ENCODE measurements at regions not wholly inside any gene's neighbourhood (a gene's known extent, or its start where the extent isn't known, plus 50 kb on each side); places are given as distances from the start of the nearest gene placed in this dataset.

GRCh38 chr5:81914696-81915095, 57.1 kb upstream of the ATG10 start:
- DNase-seq (ENCODE audit: low read depth, low spot score): no peak

DNA sequence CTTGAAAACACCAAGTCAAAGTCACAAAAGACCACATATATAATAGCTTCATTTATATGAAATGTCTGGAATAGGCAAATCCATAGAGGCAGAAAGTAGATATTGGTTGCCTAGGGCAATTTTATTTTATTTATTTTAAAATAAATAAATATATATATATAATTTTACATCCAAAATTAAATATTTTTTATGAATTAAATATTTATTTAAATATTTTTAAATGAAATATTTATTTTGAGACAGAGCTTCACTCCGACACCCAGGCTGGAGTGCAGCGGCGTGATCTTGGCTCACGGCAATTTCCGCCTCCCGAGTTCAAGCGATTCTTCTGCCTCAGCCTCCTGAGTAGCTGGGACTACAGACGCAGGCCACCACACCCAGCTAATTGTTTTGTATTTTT, 58.9 kb upstream of the ATG10 start:
- DNase-seq (ENCODE audit: low read depth, low spot score): no peak

- no peak for DNase-seq (ENCODE audit: low read depth, low spot score)
Measured at GRCh38 chr5:81909677-81910076, 62.1 kb upstream of the ATG10 start.

- no peak for DNase-seq (ENCODE audit: low read depth, low spot score)
Measured at GRCh38 chr5:81908771-81909170, 63.1 kb upstream of the ATG10 start.

DNA sequence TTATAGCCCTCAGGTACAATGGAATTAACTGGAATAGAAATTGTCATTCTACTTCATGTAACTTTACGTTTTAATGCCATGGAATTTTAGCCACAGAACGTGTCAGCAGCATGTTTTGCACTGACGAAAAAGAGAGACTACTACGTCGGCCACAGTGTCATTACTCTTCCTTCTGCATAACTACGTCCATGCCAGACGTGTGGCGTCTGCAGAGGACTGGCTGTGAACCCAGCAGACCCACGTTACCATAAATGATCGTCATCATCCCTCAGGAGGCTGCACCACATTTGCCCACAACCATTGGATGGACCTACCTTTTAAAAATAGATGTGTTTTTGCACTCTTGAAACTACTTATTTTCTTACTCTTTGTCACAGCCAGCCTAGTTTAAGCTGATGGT, 63.8 kb upstream of the ATG10 start:
- DNase-seq (ENCODE audit: low read depth, low spot score): no peak

DNA sequence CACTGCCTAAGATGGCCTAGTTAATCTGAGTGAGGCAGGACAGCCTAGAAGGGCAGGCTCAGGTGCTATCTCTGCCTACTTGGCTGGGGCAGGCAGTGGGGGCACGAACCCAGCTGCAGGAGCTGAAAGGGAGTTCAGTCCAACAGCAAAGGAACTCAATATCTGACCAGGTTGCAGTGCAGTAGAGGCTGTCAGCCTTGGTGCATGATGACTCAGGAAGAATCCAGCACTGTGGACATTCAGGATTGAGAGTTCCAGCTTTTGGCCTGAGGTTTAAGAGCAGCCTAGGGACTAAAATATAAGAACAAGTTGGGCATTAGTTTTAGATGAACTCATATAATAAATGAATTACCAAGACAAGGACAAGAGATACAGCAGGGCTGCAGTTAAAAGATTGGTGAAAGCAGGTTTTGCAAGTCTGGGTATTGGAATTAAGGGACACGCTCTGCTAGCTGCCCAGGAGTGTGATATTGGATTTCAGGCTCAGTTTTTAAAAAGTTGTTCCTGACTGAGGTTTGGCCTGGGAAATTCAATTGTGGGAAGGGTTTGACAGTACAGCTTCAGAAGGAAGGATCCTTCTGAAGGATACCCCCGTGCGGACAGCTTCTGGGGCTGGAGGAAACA, 64.7 kb upstream of the ATG10 start:
- DNase-seq (ENCODE audit: low read depth, low spot score): no peak

DNA sequence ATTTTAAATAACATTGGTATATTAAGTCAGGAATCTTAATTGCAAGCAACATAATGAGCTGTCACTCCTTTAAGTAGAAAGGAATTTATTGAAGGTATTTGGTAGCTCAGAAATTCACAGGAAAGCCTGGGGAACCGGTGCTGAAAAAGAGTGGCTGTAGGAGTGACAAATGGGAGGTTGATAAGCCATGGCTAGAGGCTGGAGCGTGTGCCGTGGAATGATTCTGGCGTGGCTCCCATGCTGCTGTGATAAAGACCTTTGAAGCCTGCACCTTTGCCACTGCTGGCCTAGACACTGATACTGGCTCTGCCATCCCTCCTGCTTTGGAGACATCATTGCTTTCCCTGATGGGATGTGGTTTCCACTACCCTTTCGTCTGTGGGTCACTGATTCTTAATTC, 65.7 kb upstream of the ATG10 start:
- DNase-seq (ENCODE audit: low read depth, low spot score): no peak

DNA sequence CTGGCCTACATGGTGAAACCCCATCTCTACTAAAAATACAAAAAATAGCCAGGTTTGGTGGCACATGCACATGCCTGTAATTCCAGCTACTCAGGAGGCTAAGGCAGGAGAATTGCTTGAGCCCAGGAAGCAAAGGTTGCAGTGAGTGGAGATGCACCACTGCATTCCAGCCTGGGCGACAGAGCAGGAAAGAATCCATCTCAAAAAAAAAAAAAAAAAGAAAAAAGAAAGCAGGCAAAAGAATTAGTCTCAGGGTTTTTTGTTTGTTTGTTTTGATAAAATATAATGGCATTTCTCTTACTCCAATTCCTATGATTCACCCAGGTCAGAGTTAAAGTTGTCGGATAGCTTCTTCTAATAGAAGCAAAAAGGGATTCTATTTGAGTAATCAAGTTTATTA, 67.0 kb upstream of the ATG10 start:
- no peak for DNase-seq (ENCODE audit: low read depth, low spot score)

DNA sequence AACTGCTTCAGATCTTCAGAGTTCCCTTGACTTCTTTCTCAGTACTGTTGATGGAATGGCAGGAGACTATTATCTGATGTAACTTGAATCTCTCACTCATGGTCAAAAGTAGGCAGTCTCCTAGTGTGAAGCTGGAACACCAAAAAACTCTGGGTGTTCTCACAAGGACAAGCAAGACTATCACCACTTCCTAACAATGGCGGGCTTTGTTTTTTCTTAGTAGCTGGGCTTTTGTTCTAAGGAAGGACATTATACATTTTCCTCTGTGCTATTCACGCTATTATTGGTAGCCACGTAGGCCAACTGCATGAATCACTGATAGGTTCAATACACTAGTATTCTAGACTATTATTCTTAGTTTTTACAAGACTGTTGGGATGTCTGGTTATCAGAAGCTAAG, 67.7 kb upstream of the ATG10 start:
- no peak for DNase-seq (ENCODE audit: low read depth, low spot score)

DNA sequence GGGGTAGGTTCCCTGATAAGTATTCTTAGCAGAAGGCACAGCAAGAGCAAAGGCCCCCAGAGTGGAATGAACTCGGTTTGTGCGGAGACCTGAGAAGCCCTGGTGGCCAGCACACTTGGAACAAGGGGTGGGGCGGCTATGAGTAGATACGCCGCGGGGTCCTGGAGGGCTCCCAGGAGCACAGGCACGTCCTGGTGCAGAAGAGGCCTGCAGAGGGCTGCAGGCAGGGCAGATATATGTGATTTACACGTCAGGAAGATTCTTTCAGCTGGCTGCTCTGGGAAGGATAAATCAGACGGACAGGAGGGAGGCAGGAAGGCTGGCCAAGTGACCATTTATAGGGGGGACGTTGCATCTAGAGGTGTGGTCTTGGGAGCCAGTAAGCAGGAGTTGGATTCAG, 70.2 kb upstream of the ATG10 start:
- no peak for DNase-seq (ENCODE audit: low read depth, low spot score)

- DNase-seq (ENCODE audit: low read depth, low spot score): no peak
Measured at GRCh38 chr5:81899123-81899522, 72.7 kb upstream of the ATG10 start.

DNA sequence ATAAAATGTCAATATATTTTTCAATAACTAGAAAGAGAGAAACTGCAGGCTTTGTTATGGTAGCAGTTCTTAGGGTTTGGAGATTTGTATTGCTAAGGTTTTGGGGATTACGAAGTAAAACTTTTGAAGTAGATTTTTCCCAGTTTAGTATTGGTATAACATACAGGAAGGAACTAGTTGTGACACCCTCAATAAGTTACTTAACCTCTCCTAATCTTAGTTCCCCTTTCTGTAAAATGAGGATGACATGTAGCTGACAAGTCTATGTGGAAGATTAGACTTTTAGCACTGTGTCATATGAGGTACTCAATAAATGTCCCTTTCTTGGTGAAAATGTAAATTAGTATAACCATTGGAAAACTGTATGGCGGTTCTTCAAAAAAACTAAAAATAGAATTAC, 73.4 kb upstream of the ATG10 start:
- no peak for DNase-seq (ENCODE audit: low read depth, low spot score)

DNA sequence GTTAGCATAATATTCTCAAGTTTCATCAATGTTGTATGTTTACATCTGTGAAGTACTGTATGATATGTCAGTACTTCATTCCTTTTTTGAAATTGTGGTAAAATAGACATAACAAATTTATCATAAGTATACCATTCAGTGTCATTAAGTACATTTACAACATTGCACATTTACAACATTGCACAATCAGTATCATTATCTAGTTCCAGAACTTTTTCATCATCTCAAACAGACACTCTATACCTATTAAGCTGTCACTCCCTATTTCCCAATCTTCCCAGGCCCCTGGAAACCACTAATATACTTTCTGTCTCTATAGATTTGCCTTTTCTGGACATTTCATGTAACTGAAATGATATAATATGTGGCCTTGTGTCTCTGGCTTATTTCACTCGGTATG, 75.1 kb upstream of the ATG10 start:
- no peak for DNase-seq (ENCODE audit: low read depth, low spot score)

GRCh38 chr5:81895307-81895706, 76.5 kb upstream of the ATG10 start:
- DNase-seq (ENCODE audit: low read depth, low spot score): no peak

DNA sequence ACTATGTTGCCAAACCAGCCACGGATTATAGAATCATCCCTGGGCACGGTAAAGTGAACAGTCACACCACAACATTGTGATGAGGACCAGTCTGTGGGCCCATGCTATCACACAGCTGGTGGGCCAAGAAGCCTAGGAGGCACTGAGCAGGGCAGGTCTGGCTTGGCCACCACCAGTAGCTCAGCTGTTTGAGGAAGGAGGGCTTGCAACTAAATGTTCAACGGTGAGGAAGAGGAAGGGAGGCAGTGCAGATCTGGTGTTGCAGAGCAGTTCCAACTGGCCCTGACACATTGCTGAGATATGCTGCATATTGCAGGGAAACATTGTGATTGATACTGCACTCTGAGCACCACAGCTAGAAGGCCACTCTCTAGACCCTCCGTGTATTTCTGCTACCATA, 77.9 kb upstream of the ATG10 start:
- DNase-seq (ENCODE audit: low read depth, low spot score): no peak

GRCh38 chr5:81884871-81885270, 87.0 kb upstream of the ATG10 start:
- no peak for DNase-seq (ENCODE audit: low read depth, low spot score)

GRCh38 chr5:81883371-81883770, 88.5 kb upstream of the ATG10 start:
- no peak for DNase-seq (ENCODE audit: low read depth, low spot score)

DNA sequence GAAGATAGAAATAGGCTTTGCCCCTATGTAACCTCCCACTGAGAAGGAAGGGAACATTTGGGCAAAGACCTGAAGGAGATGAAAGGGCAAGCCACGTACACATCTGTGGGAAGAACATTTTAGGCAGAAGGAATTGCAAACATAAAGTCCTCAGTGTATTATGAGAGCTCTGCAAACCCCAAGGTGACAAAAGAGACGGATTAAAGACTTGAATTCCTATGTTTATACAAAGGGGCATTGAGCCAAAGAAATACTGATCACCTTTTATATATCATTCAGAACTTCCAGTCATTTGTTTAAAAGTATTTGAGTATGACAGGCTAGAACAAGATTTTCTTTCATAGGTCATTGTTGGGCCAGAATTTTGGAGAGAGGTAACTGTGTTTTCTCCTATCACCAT, 90.2 kb upstream of the ATG10 start:
- DNase-seq (ENCODE audit: low read depth, low spot score): no peak

DNA sequence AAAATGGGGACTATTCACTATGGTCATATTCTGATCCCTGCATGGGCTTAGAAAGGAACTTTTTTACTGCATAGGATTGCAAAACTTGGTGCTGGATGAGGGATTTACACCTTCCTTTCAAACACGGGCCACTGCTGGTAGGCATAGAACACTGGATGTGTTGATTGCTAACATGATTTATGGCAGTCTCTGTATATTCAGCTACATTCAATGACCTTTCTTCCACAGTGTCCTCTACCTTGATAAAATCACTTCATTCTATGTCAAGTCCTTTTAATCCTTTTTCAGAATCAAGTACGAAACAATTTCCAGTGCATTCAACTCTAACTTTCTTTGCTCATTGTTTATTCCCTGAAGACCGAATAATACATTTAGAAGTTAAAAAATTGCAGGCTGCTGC, 91.9 kb upstream of the ATG10 start:
- DNase-seq (ENCODE audit: low read depth, low spot score): no peak

- no peak for DNase-seq (ENCODE audit: low read depth, low spot score)
Measured at GRCh38 chr5:81878333-81878732, 93.5 kb upstream of the ATG10 start.

DNA sequence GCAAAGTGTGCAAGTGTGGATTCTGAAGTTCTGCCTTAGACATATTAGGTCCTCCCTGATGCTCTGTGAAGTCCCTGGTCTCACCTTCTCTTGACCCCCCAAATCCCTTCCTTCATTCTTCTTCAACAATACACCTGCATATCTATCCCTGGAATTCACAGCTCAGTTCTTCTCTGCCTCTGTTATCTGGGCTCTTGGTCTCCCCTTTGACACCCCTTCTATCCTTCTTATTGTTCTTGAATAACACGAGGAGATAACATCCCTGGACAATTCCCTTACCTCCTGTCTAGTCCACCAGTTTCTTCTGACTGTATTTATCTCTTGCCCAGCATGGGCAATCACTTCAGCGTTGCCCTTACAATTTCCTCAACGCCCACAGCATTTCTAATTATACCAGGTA, 104.8 kb upstream of the ATG10 start:
- DNase-seq (ENCODE audit: low read depth, low spot score): no peak

DNA sequence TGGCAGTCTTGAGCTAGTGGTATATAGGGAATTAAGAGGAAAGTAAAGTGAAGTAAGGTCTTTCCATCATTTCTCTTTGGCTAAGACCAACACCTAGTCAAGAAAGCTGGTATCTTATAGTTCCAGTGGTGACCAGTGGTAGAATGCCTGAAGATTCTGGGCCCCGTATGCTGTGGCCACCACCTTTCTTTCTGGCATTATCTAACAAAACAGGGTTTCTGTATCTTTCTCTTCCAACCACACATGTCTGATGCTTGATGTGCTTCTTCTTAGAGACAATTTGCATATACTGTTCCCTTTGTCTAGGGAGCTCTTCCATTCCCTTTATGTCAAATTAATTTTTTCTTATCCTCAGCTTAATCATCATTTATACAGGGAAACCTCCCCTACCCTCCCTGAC, 109.9 kb upstream of the SSBP2 start:
- no peak for DNase-seq (ENCODE audit: low read depth, low spot score)

GRCh38 chr5:81859624-81860023, 108.7 kb upstream of the SSBP2 start:
- no peak for DNase-seq (ENCODE audit: low read depth, low spot score)

Measured in brain pericyte (primary cell).